Ishikawa (cell line): ENCODE measurements at regions not wholly inside any gene's neighbourhood (a gene's known extent, or its start where the extent isn't known, plus 50 kb on each side); places are given as distances from the start of the nearest gene placed in this dataset.

ENCODE experiments used
- CEBPB ChIP-seq: IDR thresholded peaks from 2 replicates; pipeline ENCODE4 v1.6.1; 2012
- CREB1 ChIP-seq: IDR thresholded peaks from 2 replicates; pipeline ENCODE4 v1.6.1; 2012; ENCODE audit warnings: low read depth
- EGR1 ChIP-seq: IDR thresholded peaks from 2 replicates; pipeline ENCODE4 v1.6.1; 2012
- EP300 ChIP-seq: IDR thresholded peaks from 2 replicates; pipeline ENCODE4 v1.6.1; 2012; ENCODE audit warnings: borderline replicate concordance
- FOXM1 ChIP-seq: IDR thresholded peaks from 2 replicates; pipeline ENCODE4 v1.6.1; 2012; ENCODE audit warnings: low read depth, borderline replicate concordance
- MAX ChIP-seq: IDR thresholded peaks from 2 replicates; pipeline ENCODE4 v1.6.1; 2012
- NFIC ChIP-seq: IDR thresholded peaks from 2 replicates; pipeline ENCODE4 v1.6.1; 2012
- RAD21 ChIP-seq: IDR thresholded peaks from 2 replicates; pipeline ENCODE4 v1.6.1; 2012; ENCODE audit warnings: low read depth
- REST ChIP-seq: IDR thresholded peaks from 2 replicates; pipeline ENCODE4 v1.6.1; 2012; ENCODE audit warnings: low read depth, mild to moderate bottlenecking
- TAF1 ChIP-seq: IDR thresholded peaks from 2 replicates; pipeline ENCODE4 v1.6.1; 2012; ENCODE audit warnings: low read depth, mild to moderate bottlenecking
- TCF12 ChIP-seq: IDR thresholded peaks from 2 replicates; pipeline ENCODE4 v1.6.1; 2012; ENCODE audit warnings: low read depth
- TEAD4 ChIP-seq: IDR thresholded peaks from 2 replicates; pipeline ENCODE4 v1.6.1; 2012
- USF1 ChIP-seq: IDR thresholded peaks from 2 replicates; pipeline ENCODE4 v1.6.1; 2012
- YY1 ChIP-seq: IDR thresholded peaks from 2 replicates; pipeline ENCODE4 v1.6.1; 2012; ENCODE audit warnings: low read depth
- ZBTB7A ChIP-seq: IDR thresholded peaks from 2 replicates; pipeline ENCODE4 v1.6.1; 2012; ENCODE audit warnings: low read depth

DNA sequence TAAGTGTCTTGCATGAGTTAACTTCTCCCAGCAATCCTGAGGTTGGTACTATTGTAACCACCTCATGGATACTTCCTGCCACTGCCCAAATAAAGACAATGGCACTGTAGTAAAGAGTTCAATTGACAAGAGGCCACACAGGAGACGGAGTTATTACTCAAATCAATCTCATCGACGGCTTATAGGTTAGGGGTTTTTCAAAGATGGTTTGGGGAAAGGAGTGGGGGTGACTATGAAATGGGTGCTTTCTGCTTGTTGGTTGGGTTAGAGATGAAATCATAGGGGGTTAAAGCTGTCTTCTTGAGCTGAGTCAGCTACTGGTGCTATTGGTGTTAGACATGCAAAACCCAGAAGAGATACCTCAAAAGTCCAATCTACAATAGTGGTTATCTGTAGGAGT lies 1258.0 kb upstream of the ZEB2 start:
- TF ChIP-seq CEBPB (no peak), EP300 (no peak), NFIC (no peak), USF1 (no peak), ZBTB7A (no peak), TCF12 (no peak), RAD21 (no peak), REST (no peak), MAX (no peak), EGR1 (no peak), CREB1 (no peak), TEAD4 (no peak), FOXM1 (no peak), YY1 (no peak), TAF1 (no peak)

DNA sequence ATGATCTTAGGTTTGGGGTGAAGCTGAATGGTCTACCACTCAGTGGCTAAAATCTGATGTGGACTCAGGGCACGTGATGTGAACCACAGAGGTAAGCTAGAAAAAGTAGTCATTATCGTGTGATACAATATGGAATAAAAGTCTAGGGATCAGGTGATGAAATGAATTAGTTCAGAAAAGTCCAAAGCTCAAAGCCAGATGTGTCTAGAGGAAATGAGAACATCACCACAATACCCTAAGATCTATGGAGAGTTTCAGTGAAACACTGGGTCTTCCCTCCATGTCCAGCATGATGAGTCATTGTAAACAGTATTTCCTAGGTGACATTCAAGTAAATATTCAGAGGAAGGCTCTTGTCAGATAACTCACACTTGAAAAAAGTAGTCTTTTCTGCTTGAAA lies 1257.4 kb upstream of the ZEB2 start:
- TF ChIP-seq CREB1 (no peak), EGR1 (no peak), NFIC (no peak), USF1 (no peak), TAF1 (no peak), RAD21 (no peak), CEBPB (no peak), MAX (no peak), REST (no peak), YY1 (no peak), TCF12 (no peak), FOXM1 (no peak), TEAD4 (no peak), EP300 (no peak), ZBTB7A (no peak)

DNA sequence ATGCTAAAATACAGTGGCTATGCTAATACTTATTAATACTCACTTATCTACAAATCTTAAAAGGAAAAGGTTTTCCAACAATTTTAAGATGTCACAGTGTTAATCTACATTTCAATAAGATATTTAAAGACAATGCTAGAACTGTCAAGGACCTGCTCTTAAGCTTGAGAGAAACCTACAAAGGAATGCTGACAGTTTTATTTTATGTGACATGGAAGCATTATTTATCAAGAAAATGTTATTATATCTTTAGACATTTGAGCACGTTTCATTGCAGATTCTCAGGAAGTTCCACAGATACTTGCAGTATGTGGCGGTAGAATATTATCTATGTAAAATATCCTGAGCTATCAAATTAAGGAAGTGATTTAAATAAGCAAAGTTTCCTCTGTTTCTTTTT lies 1255.7 kb upstream of the ZEB2 start:
- TF ChIP-seq CREB1 (no peak), FOXM1 (no peak), RAD21 (no peak), TEAD4 (no peak), EP300 (no peak), NFIC (no peak), ZBTB7A (no peak), REST (no peak), MAX (no peak), EGR1 (no peak), TCF12 (no peak), YY1 (no peak), CEBPB (no peak), TAF1 (no peak), USF1 (no peak)

- TF ChIP-seq USF1 = no peak
- no peak for TF ChIP-seq FOXM1
- no peak for TF ChIP-seq YY1
- TF ChIP-seq TEAD4 = no peak
- no peak for TF ChIP-seq REST
- no peak for TF ChIP-seq CREB1
- no peak for TF ChIP-seq TAF1
- TF ChIP-seq TCF12 = no peak
- no peak for TF ChIP-seq EGR1
- no peak for TF ChIP-seq RAD21
- TF ChIP-seq EP300 = no peak
These were observed 1251.6 kb upstream of the ZEB2 start for GRCh38 chr2:145771525-145771924.
